ENCODE measurements at regions not wholly inside any gene's neighbourhood (a gene's known extent, or its start where the extent isn't known, plus 50 kb on each side); places are given as distances from the start of the nearest gene placed in this dataset.
"Not testable (repeated sequence)": the region's sequence is repeated elsewhere in the genome, so short reads cannot be mapped to it uniquely, and the experiment has no call there.

GRCh38 chr20:12076200-12076599 is 158.5 kb downstream of the BTBD3 start:
- TF ChIP-seq SPI1 (IDR thresholded peaks at IDR 0.05; ENCODE audit: low read depth, low read length) = no peak
- no peak for TF ChIP-seq TAF1 (IDR thresholded peaks at IDR 0.05; ENCODE audit: low read depth, low read length)
- no peak for TF ChIP-seq POU2F2 (IDR thresholded peaks at IDR 0.05; ENCODE audit: low read depth, low read length)
- TF ChIP-seq POLR2AphosphoS5 (IDR thresholded peaks at IDR 0.05; ENCODE audit: low read depth, low read length) = no peak
- no peak for TF ChIP-seq POLR2A (IDR thresholded peaks at IDR 0.05; ENCODE audit: low read depth, low read length)
- TF ChIP-seq PAX5 (IDR thresholded peaks at IDR 0.05; ENCODE audit: insufficient read depth, low read length, severe bottlenecking) = no peak
- DNase-seq (ENCODE audit: insufficient read length, low spot score) = no peak
- FAIRE-seq = no peak

DNA sequence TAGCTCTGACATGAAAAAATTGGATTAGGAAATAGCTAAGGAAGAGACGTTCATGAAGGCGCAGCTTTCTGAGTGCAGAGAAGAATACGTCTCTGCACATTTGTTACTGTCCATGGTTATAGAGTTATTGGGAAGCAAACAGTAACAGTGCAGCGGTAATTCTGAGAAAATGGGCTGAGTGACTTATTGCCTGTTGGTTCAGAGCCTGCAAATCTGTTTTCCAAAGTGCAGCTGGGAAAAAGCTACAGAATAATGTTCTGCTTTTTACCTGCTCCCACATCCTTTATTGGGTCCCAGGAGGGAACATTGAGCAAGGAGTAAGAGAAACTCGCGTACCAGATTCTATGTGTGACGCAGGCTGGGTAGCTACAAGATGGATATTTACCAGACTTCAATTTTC is 160.2 kb downstream of the BTBD3 start:
- TF ChIP-seq SPI1 (IDR thresholded peaks at IDR 0.05; ENCODE audit: low read depth, low read length) = no peak
- TF ChIP-seq POLR2AphosphoS5 (IDR thresholded peaks at IDR 0.05; ENCODE audit: low read depth, low read length) = no peak
- no peak for TF ChIP-seq POU2F2 (IDR thresholded peaks at IDR 0.05; ENCODE audit: low read depth, low read length)
- TF ChIP-seq PAX5 (IDR thresholded peaks at IDR 0.05; ENCODE audit: insufficient read depth, low read length, severe bottlenecking) = no peak
- no peak for TF ChIP-seq TAF1 (IDR thresholded peaks at IDR 0.05; ENCODE audit: low read depth, low read length)
- no peak for TF ChIP-seq POLR2A (IDR thresholded peaks at IDR 0.05; ENCODE audit: low read depth, low read length)
- DNase-seq (ENCODE audit: insufficient read length, low spot score) (no peak), FAIRE-seq (no peak)

DNA sequence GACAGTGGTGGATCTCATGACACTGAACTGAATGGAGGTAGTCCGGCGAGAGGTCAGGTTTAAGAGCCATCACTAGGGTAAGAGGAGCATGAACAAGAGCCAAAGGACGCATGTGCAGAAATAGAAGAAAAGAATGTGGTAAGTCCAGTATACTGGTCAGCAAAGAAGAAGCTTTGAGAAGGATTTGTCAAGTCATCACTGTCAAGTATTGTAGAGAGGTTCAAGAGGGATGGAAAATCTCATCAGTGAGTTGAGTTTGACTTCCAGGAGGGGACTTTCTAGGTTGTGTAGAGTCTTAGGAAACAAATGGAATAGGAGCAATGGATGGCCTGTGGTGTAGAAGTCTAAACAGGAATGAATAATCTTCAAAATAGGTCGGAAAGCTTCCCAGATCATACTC is 161.8 kb downstream of the BTBD3 start:
- FAIRE-seq = no peak
- no peak for DNase-seq (ENCODE audit: insufficient read length, low spot score)
- no peak for TF ChIP-seq PAX5 (IDR thresholded peaks at IDR 0.05; ENCODE audit: insufficient read depth, low read length, severe bottlenecking)
- TF ChIP-seq POLR2A (IDR thresholded peaks at IDR 0.05; ENCODE audit: low read depth, low read length) = no peak

GRCh38 chr20:12083269-12083668 is 165.6 kb downstream of the BTBD3 start:
- TF ChIP-seq PAX5 (IDR thresholded peaks at IDR 0.05; ENCODE audit: insufficient read depth, low read length, severe bottlenecking) (no peak), TAF1 (IDR thresholded peaks at IDR 0.05; ENCODE audit: low read depth, low read length) (no peak), POU2F2 (IDR thresholded peaks at IDR 0.05; ENCODE audit: low read depth, low read length) (no peak), POLR2A (IDR thresholded peaks at IDR 0.05; ENCODE audit: low read depth, low read length) (no peak), SPI1 (IDR thresholded peaks at IDR 0.05; ENCODE audit: low read depth, low read length) (no peak), POLR2AphosphoS5 (IDR thresholded peaks at IDR 0.05; ENCODE audit: low read depth, low read length) (no peak)
- no peak for FAIRE-seq
- DNase-seq (ENCODE audit: insufficient read length, low spot score) = no peak

DNA sequence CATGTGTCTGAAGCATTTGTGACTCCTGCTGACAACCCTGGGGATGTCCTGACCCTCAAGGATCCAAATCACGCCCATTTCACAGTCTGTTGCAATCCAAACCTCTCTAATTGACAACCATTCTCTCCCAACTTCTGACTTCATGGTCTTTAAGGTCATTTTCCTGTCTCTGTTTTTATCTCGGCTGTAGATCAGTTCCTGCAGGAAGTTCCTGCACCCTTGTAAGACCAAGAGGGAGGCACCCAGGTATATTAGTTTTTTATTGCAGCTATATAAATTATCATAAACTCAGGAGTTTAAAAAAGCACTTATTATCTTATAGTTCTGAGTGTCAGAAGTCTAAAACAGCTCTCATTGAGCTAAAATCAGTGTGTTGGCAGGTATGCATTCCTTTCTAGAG is 166.8 kb downstream of the BTBD3 start:
- no peak for DNase-seq (ENCODE audit: insufficient read length, low spot score)
- FAIRE-seq = no peak
- TF ChIP-seq POLR2A (IDR thresholded peaks at IDR 0.05; ENCODE audit: low read depth, low read length) = no peak
- no peak for TF ChIP-seq TAF1 (IDR thresholded peaks at IDR 0.05; ENCODE audit: low read depth, low read length)
- no peak for TF ChIP-seq POU2F2 (IDR thresholded peaks at IDR 0.05; ENCODE audit: low read depth, low read length)
- no peak for TF ChIP-seq SPI1 (IDR thresholded peaks at IDR 0.05; ENCODE audit: low read depth, low read length)
- no peak for TF ChIP-seq POLR2AphosphoS5 (IDR thresholded peaks at IDR 0.05; ENCODE audit: low read depth, low read length)
- no peak for TF ChIP-seq PAX5 (IDR thresholded peaks at IDR 0.05; ENCODE audit: insufficient read depth, low read length, severe bottlenecking)

- TF ChIP-seq PAX5 (IDR thresholded peaks at IDR 0.05; ENCODE audit: insufficient read depth, low read length, severe bottlenecking) = no peak
- no peak for TF ChIP-seq POLR2AphosphoS5 (IDR thresholded peaks at IDR 0.05; ENCODE audit: low read depth, low read length)
- TF ChIP-seq POLR2A (IDR thresholded peaks at IDR 0.05; ENCODE audit: low read depth, low read length) = no peak
- TF ChIP-seq SPI1 (IDR thresholded peaks at IDR 0.05; ENCODE audit: low read depth, low read length) = no peak
- no peak for TF ChIP-seq POU2F2 (IDR thresholded peaks at IDR 0.05; ENCODE audit: low read depth, low read length)
- no peak for TF ChIP-seq TAF1 (IDR thresholded peaks at IDR 0.05; ENCODE audit: low read depth, low read length)
- no peak for DNase-seq (ENCODE audit: insufficient read length, low spot score)
- FAIRE-seq = no peak
Observed at GRCh38 chr20:12086359-12086758, 168.7 kb downstream of the BTBD3 start.

DNA sequence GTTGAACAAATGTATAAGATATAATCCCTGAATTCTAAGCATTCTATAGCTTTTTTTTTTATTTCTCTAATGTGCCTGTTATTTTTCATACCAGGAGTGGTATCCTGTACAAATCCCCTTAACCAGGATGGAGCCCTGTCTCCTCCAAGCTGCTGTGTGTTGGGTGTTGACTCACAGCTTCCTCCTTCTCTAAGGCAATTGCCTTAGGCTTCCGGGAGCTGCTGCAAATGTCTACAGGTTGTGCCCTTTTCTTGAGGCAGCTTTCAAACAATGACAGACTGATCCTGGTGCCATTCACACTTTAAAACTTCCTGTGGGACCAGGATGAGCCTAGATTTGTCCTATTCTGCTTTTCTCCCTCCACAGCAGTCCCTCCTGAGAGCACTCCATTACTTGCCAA is 173.2 kb downstream of the BTBD3 start:
- FAIRE-seq = no peak
- no peak for DNase-seq (ENCODE audit: insufficient read length, low spot score)
- TF ChIP-seq POLR2A (IDR thresholded peaks at IDR 0.05; ENCODE audit: low read depth, low read length) = no peak
- no peak for TF ChIP-seq PAX5 (IDR thresholded peaks at IDR 0.05; ENCODE audit: insufficient read depth, low read length, severe bottlenecking)
- TF ChIP-seq POU2F2 (IDR thresholded peaks at IDR 0.05; ENCODE audit: low read depth, low read length) = no peak
- TF ChIP-seq SPI1 (IDR thresholded peaks at IDR 0.05; ENCODE audit: low read depth, low read length) = no peak
- TF ChIP-seq POLR2AphosphoS5 (IDR thresholded peaks at IDR 0.05; ENCODE audit: low read depth, low read length) = no peak
- TF ChIP-seq TAF1 (IDR thresholded peaks at IDR 0.05; ENCODE audit: low read depth, low read length) = no peak

DNA sequence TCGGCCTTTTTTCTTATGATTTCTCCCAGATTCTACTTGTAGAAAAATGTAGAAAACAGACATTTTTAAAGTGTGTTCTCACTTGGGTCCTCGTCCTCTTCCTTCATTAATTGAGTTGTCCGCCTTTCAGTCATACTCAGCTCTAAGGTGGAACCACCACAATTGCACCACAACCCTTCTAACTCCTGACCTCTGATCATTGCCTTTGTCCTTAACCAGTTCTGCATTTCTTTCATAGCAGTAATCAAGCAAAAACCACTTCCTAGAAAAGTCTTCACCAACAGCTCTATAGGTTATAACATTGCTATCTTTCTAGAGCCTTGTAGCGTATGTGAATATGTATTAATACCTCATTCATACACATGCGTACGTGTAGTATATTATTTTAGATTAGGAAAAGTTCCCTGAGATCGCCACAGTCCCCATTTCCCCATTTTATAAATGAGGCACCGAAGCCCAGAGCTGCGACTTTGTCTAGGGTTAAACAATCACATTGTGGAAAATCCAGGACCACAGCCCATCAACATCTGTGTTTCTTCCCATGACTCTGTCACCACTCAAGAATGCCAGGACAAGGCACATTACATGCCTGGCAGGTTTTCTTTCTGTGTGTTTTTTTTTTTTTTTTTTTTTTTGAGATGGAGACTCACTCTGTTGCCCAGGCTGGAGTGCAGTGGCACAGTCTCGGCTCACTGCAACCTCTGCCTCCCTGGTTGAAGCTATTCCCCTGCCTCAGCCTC is 175.5 kb downstream of the BTBD3 start:
- TF ChIP-seq POLR2A (IDR thresholded peaks at IDR 0.05; ENCODE audit: low read depth, low read length) (no peak), POLR2AphosphoS5 (IDR thresholded peaks at IDR 0.05; ENCODE audit: low read depth, low read length) (no peak), PAX5 (IDR thresholded peaks at IDR 0.05; ENCODE audit: insufficient read depth, low read length, severe bottlenecking) (no peak), POU2F2 (IDR thresholded peaks at IDR 0.05; ENCODE audit: low read depth, low read length) (no peak), SPI1 (IDR thresholded peaks at IDR 0.05; ENCODE audit: low read depth, low read length) (no peak), TAF1 (IDR thresholded peaks at IDR 0.05; ENCODE audit: low read depth, low read length) (no peak)
- FAIRE-seq = no peak

DNA sequence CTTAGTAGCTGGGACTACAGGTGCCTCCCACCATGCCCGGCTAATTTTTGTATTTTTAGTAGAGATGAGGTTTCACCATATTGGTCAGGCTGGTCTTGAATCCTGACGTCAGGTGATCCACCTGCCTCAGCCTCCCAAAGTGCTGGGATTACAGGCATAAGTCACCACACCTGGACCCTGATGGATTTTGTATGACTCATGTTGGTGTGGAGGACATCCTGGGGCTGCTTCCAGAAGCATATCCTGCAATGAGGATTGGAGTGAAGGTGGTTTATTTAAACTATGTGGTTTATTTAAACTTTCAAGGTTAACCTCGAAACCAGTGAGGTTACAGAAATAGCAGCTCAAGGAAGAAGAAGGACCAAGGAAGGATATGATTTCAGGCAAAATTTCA is 176.1 kb downstream of the BTBD3 start:
- FAIRE-seq = not testable (repeated sequence)

More for the DNA sequence above, 175.5 kb downstream of the BTBD3 start:
- DNase-seq (ENCODE audit: insufficient read length, low spot score) = no peak

GRCh38 chr20:12095180-12095920 is 177.7 kb downstream of the BTBD3 start:
- FAIRE-seq (no peak), DNase-seq (ENCODE audit: insufficient read length, low spot score) (no peak)
- TF ChIP-seq POLR2A (IDR thresholded peaks at IDR 0.05; ENCODE audit: low read depth, low read length) (no peak), TAF1 (IDR thresholded peaks at IDR 0.05; ENCODE audit: low read depth, low read length) (no peak), POU2F2 (IDR thresholded peaks at IDR 0.05; ENCODE audit: low read depth, low read length) (no peak), PAX5 (IDR thresholded peaks at IDR 0.05; ENCODE audit: insufficient read depth, low read length, severe bottlenecking) (no peak), SPI1 (IDR thresholded peaks at IDR 0.05; ENCODE audit: low read depth, low read length) (no peak), POLR2AphosphoS5 (IDR thresholded peaks at IDR 0.05; ENCODE audit: low read depth, low read length) (no peak)

More for the DNA sequence above, 176.1 kb downstream of the BTBD3 start:
- not testable (repeated sequence) for DNase-seq (ENCODE audit: insufficient read length, low spot score)

Data from GM12891 (cell line).